ENCODE measurements at regions not wholly inside any gene's neighbourhood (a gene's known extent, or its start where the extent isn't known, plus 50 kb on each side); places are given as distances from the start of the nearest gene placed in this dataset.
A peak's percentile ranks its signal among the peaks of the same experiment; 100 is the strongest.

GRCh38 chr6:11833626-11834592 lies 55.3 kb upstream of the ADTRP start:
- H3K4me1 ChIP-seq = peaks cover 0 to 14% (median 0%) of the 10 kb centered on the region in 3 donors
- no peak for DNase-seq
- H3K4me3 ChIP-seq = no peak overlapping the region
- no peaks in the 10 kb centered on the region for H3K36me3 ChIP-seq
- TF ChIP-seq, protein P1, sequence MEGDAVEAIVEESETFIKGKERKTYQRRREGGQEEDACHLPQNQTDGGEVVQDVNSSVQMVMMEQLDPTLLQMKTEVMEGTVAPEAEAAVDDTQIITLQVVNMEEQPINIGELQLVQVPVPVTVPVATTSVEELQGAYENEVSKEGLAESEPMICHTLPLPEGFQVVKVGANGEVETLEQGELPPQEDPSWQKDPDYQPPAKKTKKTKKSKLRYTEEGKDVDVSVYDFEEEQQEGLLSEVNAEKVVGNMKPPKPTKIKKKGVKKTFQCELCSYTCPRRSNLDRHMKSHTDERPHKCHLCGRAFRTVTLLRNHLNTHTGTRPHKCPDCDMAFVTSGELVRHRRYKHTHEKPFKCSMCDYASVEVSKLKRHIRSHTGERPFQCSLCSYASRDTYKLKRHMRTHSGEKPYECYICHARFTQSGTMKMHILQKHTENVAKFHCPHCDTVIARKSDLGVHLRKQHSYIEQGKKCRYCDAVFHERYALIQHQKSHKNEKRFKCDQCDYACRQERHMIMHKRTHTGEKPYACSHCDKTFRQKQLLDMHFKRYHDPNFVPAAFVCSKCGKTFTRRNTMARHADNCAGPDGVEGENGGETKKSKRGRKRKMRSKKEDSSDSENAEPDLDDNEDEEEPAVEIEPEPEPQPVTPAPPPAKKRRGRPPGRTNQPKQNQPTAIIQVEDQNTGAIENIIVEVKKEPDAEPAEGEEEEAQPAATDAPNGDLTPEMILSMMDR (IDR thresholded peaks at IDR 0.05) = no peak
- TF ChIP-seq POLR2A (IDR thresholded peaks at IDR 0.05) = no peak
- WGBS, 2 donors = 68% methylated on average over 10 to 11 of the region's 11 CpGs
- intact Hi-C loops (cut with DNase I) = no loop called here
- peak overlapping the region in 1 of 4 donors; percentile 67 for H3K27ac ChIP-seq
- peaks cover 0 to 6% (median 0%) of the 10 kb centered on the region in 3 donors for H3K9me3 ChIP-seq
- no peaks in the 10 kb centered on the region for H3K27me3 ChIP-seq

- Histone ChIP-seq H3K27ac (no peak overlapping the region), H3K9me3 (no peaks in the 10 kb centered on the region), H3K4me3 (no peak overlapping the region), H3K4me1 (peaks cover 0 to 14% (median 0%) of the 10 kb centered on the region in 3 donors), H3K36me3 (no peaks in the 10 kb centered on the region), H3K27me3 (no peaks in the 10 kb centered on the region)
- no peak for DNase-seq
- TF ChIP-seq POLR2A (IDR thresholded peaks at IDR 0.05) = no peak
- TF ChIP-seq, protein P1 (IDR thresholded peaks at IDR 0.05) = no peak
- WGBS, 2 donors = 92 to 100% methylated on average over 13 to 17 of the region's 17 CpGs
- intact Hi-C loops (cut with DNase I) = no loop called here
Observed at GRCh38 chr6:11831653-11832052, 53.0 kb upstream of the ADTRP start.

GRCh38 chr6:11830520-11830919 lies 51.9 kb upstream of the ADTRP start:
- intact Hi-C loops (cut with DNase I) = no loop called here
- WGBS, 2 donors = 92 to 93% methylated on average over 3 of the region's 3 CpGs
- no peak for DNase-seq
- H3K27me3 ChIP-seq = no peaks in the 10 kb centered on the region
- no peaks in the 10 kb centered on the region for H3K36me3 ChIP-seq
- TF ChIP-seq, protein P1 (IDR thresholded peaks at IDR 0.05) = no peak
- no peak for TF ChIP-seq POLR2A (IDR thresholded peaks at IDR 0.05)
- H3K27ac ChIP-seq = no peak overlapping the region
- H3K9me3 ChIP-seq = no peaks in the 10 kb centered on the region
- no peak overlapping the region for H3K4me3 ChIP-seq
- peaks cover 0 to 13% (median 0%) of the 10 kb centered on the region in 3 donors for H3K4me1 ChIP-seq

DNA sequence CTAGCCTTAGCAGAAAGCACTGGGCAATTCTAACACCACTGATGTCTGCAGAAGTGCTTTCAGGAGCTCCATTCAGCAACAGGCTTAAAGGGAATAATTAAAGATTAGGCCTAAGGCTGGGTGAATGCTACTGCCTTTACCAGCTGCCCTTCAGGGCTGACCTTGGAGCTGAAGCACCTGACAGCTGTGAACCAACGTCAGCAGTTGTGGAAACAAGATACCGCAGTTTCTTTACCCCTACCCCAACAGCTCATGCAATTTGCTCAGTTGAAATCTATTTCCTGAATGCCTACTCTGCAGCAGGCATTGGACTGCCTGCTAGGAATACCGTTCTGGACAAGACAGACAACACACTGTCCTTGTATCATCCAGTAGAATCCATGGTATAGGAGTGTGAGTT lies 51.5 kb upstream of the ADTRP start:
- H3K36me3 ChIP-seq = no peaks in the 10 kb centered on the region
- peaks cover 0 to 9% (median 0%) of the 10 kb centered on the region in 3 donors for H3K4me1 ChIP-seq
- 83 to 95% methylated on average over 1 to 3 of the region's 3 CpGs for WGBS, 2 donors
- H3K27ac ChIP-seq = no peak overlapping the region
- DNase-seq = no peak
- H3K9me3 ChIP-seq = no peaks in the 10 kb centered on the region
- intact Hi-C loops (cut with DNase I) = no loop called here
- no peak overlapping the region for H3K4me3 ChIP-seq
- TF ChIP-seq, protein P1 (IDR thresholded peaks at IDR 0.05) = no peak
- no peak for TF ChIP-seq POLR2A (IDR thresholded peaks at IDR 0.05)
- H3K27me3 ChIP-seq = no peaks in the 10 kb centered on the region

DNA sequence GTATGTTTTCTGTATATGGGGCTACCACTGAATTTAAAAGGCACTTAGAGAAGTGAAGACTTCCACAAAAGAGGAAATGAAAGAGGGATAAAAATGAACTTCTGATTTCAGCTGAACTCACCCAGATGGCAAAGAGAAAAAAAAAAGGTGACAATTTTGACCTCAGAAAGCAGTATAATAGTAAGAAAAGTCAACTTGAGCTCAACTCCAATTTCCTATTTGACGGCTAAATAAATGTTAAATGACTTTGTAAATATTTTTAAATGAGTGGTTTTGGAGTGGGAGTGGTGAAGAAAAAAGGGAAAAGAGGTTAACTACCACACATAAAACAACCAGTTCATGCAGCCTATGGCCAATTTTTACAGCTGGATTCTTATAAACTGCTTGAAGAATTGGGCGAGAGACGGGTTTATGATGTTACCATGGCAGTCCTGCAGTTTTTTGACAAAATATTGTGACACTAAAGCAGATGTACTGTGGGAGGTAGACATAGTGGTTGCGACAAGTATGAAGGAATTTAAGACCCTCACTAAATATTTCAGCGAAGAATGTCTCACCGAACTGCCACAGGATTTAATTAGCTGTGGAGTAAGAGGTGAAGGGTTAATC lies 49.8 kb upstream of the ADTRP start:
- no peaks in the 10 kb centered on the region for H3K27me3 ChIP-seq
- no peak overlapping the region for H3K27ac ChIP-seq
- H3K9me3 ChIP-seq = no peaks in the 10 kb centered on the region
- TF ChIP-seq, protein P1 (IDR thresholded peaks at IDR 0.05) = no peak
- no peak for TF ChIP-seq POLR2A (IDR thresholded peaks at IDR 0.05)
- WGBS, 2 donors = 64 to 77% methylated on average over 6 of the region's 6 CpGs
- no peak overlapping the region for H3K4me3 ChIP-seq
- intact Hi-C loops (cut with DNase I) = no loop called here
- DNase-seq = no peak
- H3K36me3 ChIP-seq = no peaks in the 10 kb centered on the region
- no peaks in the 10 kb centered on the region for H3K4me1 ChIP-seq

All from esophagus squamous epithelium (tissue), 5 donors.